NCI-H2196 treated with DMSO at 0.1 percent for 48 hours (cell line): ENCODE measurements at regions not wholly inside any gene's neighbourhood (a gene's known extent, or its start where the extent isn't known, plus 50 kb on each side); places are given as distances from the start of the nearest gene placed in this dataset.

Experiments used
- DNase-seq: peaks from one replicate; lab custom pipeline; 2025; ENCODE audit not compliant: unreplicated experiment; lab: John Stamatoyannopoulos, UW

- no peak for DNase-seq
Observed at GRCh38 chr20:1798982-1799381, 96.2 kb upstream of the SIRPA start.

GRCh38 chr20:1793821-1794220, 101.4 kb upstream of the SIRPA start:
- no peak for DNase-seq

GRCh38 chr20:1792274-1792673, 102.9 kb upstream of the SIRPA start:
- no peak for DNase-seq

GRCh38 chr20:1790386-1790785, 104.8 kb upstream of the SIRPA start:
- no peak for DNase-seq

- DNase-seq: no peak
Observed at GRCh38 chr20:1788044-1788443, 107.2 kb upstream of the SIRPA start.

GRCh38 chr20:1786486-1786885, 108.7 kb upstream of the SIRPA start:
- no peak for DNase-seq

- DNase-seq: no peak
Observed at GRCh38 chr20:1784586-1784985, 110.6 kb upstream of the SIRPA start.

- no peak for DNase-seq
Observed at GRCh38 chr20:1783245-1783644, 112.0 kb upstream of the SIRPA start.

- DNase-seq: no peak
Observed at GRCh38 chr20:1782181-1782580, 113.0 kb upstream of the SIRPA start.

- no peak for DNase-seq
Observed at GRCh38 chr20:1779567-1779966, 115.6 kb upstream of the SIRPA start.

- no peak for DNase-seq
Observed at GRCh38 chr20:1778338-1778737, 116.9 kb upstream of the SIRPA start.

GRCh38 chr20:1777476-1777820, 117.8 kb upstream of the SIRPA start:
- DNase-seq: no peak

GRCh38 chr20:1776681-1777475, 118.3 kb upstream of the SIRPA start:
- peak; percentile 56 for DNase-seq

GRCh38 chr20:1775117-1775516, 117.5 kb upstream of the SIRPG start:
- DNase-seq: no peak

- DNase-seq: no peak
Observed at GRCh38 chr20:1774479-1774878, 116.9 kb upstream of the SIRPG start.

- no peak for DNase-seq
Observed at GRCh38 chr20:1773816-1774215, 116.2 kb upstream of the SIRPG start.

- no peak for DNase-seq
Observed at GRCh38 chr20:1769491-1769890, 111.9 kb upstream of the SIRPG start.

GRCh38 chr20:1766731-1767130, 109.2 kb upstream of the SIRPG start:
- no peak for DNase-seq

- peak; percentile 59 for DNase-seq
Observed at GRCh38 chr20:1764136-1765033, 106.8 kb upstream of the SIRPG start.

GRCh38 chr20:1761598-1761997, 104.0 kb upstream of the SIRPG start:
- DNase-seq: no peak

- no peak for DNase-seq
Observed at GRCh38 chr20:1761116-1761515, 103.5 kb upstream of the SIRPG start.

- no peak for DNase-seq
Observed at GRCh38 chr20:1758765-1759164, 101.2 kb upstream of the SIRPG start.
